ENCODE measurements at regions not wholly inside any gene's neighbourhood (a gene's known extent, or its start where the extent isn't known, plus 50 kb on each side); places are given as distances from the start of the nearest gene placed in this dataset.

DNA sequence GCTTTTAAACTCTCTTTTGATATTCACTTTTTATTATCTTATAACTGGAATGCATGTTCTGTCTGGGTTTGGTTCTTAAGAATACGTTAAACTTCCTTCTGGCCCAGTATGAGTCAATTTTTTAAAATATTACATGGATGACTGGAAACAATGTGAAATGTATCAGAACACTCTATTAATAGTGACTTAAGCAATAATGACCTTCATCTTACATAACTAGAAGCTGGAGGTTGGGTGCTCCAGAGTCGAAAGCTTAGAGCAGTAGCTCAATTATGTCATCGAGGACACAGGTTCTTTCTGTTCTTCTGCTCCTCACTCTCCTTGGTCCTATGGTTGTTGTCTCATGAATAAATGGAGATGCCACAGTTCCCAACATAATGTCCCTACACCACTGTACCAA is 91.6 kb upstream of the FOXD3 start:
- no peak for DNase-seq (ENCODE audit: low spot score)
- no peaks in the 10 kb centered on the region for H3K27me3 ChIP-seq
- peaks cover 0 to 8% of the 10 kb centered on the region in 2 donors for H3K9me3 ChIP-seq
- H3K4me3 ChIP-seq: no peak overlapping the region
- H3K27ac ChIP-seq: no peak overlapping the region
- H3K36me3 ChIP-seq: no peaks in the 10 kb centered on the region
- TF ChIP-seq, protein P1, sequence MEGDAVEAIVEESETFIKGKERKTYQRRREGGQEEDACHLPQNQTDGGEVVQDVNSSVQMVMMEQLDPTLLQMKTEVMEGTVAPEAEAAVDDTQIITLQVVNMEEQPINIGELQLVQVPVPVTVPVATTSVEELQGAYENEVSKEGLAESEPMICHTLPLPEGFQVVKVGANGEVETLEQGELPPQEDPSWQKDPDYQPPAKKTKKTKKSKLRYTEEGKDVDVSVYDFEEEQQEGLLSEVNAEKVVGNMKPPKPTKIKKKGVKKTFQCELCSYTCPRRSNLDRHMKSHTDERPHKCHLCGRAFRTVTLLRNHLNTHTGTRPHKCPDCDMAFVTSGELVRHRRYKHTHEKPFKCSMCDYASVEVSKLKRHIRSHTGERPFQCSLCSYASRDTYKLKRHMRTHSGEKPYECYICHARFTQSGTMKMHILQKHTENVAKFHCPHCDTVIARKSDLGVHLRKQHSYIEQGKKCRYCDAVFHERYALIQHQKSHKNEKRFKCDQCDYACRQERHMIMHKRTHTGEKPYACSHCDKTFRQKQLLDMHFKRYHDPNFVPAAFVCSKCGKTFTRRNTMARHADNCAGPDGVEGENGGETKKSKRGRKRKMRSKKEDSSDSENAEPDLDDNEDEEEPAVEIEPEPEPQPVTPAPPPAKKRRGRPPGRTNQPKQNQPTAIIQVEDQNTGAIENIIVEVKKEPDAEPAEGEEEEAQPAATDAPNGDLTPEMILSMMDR (IDR thresholded peaks at IDR 0.05): no peak
- H3K4me1 ChIP-seq: no peaks in the 10 kb centered on the region

DNA sequence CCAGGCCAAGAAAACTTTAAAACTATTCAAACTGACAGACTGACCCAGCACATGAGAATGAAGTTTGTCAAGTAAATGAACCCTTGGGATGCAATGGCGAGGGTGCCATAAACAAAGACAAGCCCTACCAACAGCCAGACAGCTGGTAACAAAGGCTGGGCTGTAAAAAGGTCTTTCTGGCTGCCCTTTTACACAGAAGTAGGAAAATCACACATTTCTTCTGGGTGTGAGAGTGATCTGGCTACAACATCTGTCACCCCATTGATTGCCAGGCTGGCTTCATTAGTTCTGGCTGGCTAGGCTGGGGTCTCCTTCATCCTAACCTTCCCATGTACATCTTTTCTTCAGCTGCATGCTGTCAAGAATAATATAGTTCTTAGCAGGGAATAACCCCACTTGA is 83.6 kb upstream of the FOXD3 start:
- Histone ChIP-seq H3K9me3 (peaks cover 0 to 8% of the 10 kb centered on the region in 2 donors), H3K4me1 (no peaks in the 10 kb centered on the region), H3K4me3 (no peak overlapping the region), H3K27me3 (no peaks in the 10 kb centered on the region), H3K27ac (no peak overlapping the region), H3K36me3 (no peaks in the 10 kb centered on the region)
- no peak for DNase-seq (ENCODE audit: low spot score)
- TF ChIP-seq, protein P1 (IDR thresholded peaks at IDR 0.05): no peak

DNA sequence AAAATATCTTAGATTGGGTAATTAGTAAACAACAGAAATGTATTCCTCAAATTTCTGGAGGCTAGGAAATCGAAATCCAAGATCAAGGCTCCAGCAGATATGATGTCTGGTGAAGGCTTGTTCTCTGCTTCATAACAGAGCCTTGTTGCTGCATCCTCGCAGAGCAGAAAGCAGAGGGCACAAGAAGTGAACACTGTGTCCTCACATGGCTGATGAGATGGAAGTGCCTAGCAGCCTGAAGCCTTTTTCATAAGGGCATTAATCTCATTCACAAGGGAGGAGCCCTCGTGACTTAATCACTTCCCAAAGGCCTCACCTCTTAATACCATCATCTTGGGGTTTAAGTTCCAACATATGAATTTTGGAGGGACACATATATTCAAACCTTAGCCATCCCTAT is 77.2 kb upstream of the FOXD3 start:
- TF ChIP-seq, protein P1 (IDR thresholded peaks at IDR 0.05): no peak
- Histone ChIP-seq H3K4me3 (no peak overlapping the region), H3K27ac (no peak overlapping the region), H3K27me3 (no peaks in the 10 kb centered on the region), H3K4me1 (no peaks in the 10 kb centered on the region), H3K9me3 (no peaks in the 10 kb centered on the region), H3K36me3 (no peaks in the 10 kb centered on the region)
- no peak for DNase-seq (ENCODE audit: low spot score)

DNA sequence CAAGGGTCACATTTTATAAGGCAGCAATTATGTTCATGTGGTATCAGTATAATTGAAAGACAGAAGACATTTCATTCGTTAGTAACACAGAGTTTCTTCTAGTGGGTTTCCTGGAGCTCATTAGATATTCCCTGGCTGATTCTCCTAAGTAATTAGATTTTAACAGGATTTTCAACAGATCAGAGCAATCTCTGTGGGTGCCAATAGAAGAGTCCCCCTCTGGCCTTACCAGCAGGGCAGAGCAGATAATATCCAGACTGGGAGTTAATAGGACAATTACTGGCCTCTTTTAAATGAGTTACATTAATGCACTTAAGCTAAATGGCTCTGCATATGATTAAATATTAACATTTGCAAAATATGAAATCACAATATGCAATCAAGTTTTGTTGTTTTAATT is 74.2 kb upstream of the FOXD3 start:
- H3K27ac ChIP-seq: no peak overlapping the region
- H3K27me3 ChIP-seq: no peaks in the 10 kb centered on the region
- H3K36me3 ChIP-seq: no peaks in the 10 kb centered on the region
- TF ChIP-seq, protein P1 (IDR thresholded peaks at IDR 0.05): no peak
- no peaks in the 10 kb centered on the region for H3K9me3 ChIP-seq
- DNase-seq (ENCODE audit: low spot score): no peak
- H3K4me1 ChIP-seq: no peaks in the 10 kb centered on the region
- H3K4me3 ChIP-seq: no peak overlapping the region

DNA sequence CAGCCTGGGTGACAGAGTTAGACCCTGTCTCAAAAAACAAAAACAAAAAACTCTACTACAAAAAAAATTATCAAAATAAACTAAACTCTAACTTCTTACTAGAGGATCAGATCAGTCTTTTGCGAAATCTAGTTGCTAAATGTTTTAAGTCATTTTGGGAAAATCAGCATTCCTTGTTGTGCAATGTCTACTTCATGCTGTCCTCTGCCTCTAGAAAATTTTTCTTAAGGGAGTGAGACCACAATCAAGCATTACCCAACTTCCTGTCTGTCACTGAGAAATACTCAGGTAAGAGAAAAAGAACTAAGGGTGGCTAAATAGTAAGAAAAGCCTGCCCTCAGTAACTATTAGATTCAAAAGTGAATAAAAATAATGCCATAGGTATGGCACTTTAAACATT is 67.2 kb upstream of the FOXD3 start:
- Histone ChIP-seq H3K4me1 (no peaks in the 10 kb centered on the region), H3K36me3 (no peaks in the 10 kb centered on the region), H3K9me3 (no peaks in the 10 kb centered on the region), H3K27me3 (no peaks in the 10 kb centered on the region), H3K27ac (no peak overlapping the region), H3K4me3 (no peak overlapping the region)
- no peak for DNase-seq (ENCODE audit: low spot score)
- TF ChIP-seq, protein P1 (IDR thresholded peaks at IDR 0.05): no peak

DNA sequence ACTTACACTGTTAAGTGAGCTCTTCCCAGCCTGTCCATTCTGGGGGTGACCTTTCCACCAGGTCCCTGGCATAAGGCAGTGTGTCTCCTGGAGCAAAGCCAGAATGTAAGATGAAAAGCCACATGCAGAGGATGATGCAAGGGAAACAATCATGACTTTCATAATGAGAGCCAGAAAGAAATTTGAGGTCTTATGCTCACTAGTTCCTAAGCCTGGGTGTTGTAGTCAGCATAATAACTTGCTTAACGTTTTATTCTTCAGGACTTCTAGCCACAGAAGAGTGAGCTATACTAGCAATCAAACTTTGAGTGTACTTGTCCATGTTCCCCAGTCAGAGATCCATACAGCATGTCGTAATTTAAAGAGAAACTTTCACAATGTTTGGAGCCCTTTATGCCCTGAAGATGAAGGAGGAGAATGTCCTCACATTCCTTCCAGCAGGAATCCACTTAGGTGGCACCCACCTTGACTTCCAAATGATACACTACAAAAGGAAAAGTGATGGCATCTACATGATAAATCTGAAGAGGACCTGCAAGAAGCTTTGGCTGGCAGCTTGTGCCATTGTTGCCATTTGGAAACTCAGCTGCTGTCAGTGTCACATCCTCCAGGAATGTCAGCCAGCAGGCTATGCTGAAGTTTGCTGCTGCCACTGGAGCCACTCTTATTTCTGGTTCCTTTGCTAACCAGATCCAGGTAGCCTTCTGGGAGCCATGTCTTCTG is 60.5 kb upstream of the FOXD3 start:
- Histone ChIP-seq H3K27ac (no peak overlapping the region), H3K4me3 (no peak overlapping the region), H3K36me3 (no peaks in the 10 kb centered on the region), H3K27me3 (no peaks in the 10 kb centered on the region), H3K4me1 (no peaks in the 10 kb centered on the region), H3K9me3 (no peaks in the 10 kb centered on the region)
- TF ChIP-seq, protein P1 (IDR thresholded peaks at IDR 0.05): no peak
- DNase-seq (ENCODE audit: low spot score): no peak

Data from right atrium auricular region (tissue), 2 donors.